Calu3 (cell line): ENCODE measurements at regions not wholly inside any gene's neighbourhood (a gene's known extent, or its start where the extent isn't known, plus 50 kb on each side); places are given as distances from the start of the nearest gene placed in this dataset.

Source experiments
- BruUV-seq: library from RNA; stranded (reverse); fragments of 400-500 nt; replicated peaks from 2 replicates; lab custom pipeline; 2021; lab: Mats Ljungman, UMichigan
- CTCF ChIA-PET: fragments of 300-600 bp; sonication (Branson Sonifier 250); formaldehyde crosslinking; loops from one replicate; lab custom pipeline; 2022; ENCODE audit warnings: antibody characterized with exemption; lab: Charles Lee
- DNase-seq: peaks from one replicate; pipeline ENCODE4 v3.0.0; 2022
- H3K27ac Mint-ChIP-seq: one replicate; pipeline ENCODE4 v1.8.0; 2022; ENCODE audit warnings: mixed read lengths; ENCODE audit not compliant: unreplicated experiment
- H3K27me3 Mint-ChIP-seq: one replicate; pipeline ENCODE4 v1.8.0; 2022; ENCODE audit warnings: mixed read lengths; ENCODE audit not compliant: unreplicated experiment
- H3K36me3 Mint-ChIP-seq: one replicate; pipeline ENCODE4 v1.8.0; 2022; ENCODE audit warnings: mild to moderate bottlenecking, moderate library complexity, mixed read lengths; ENCODE audit not compliant: insufficient read depth, unreplicated experiment
- H3K4me1 Mint-ChIP-seq: one replicate; pipeline ENCODE4 v1.8.0; 2022; ENCODE audit warnings: mild to moderate bottlenecking, low read depth, mixed read lengths; ENCODE audit not compliant: unreplicated experiment
- H3K4me3 Mint-ChIP-seq: one replicate; pipeline ENCODE4 v1.8.0; 2022; ENCODE audit warnings: mild to moderate bottlenecking, low read depth, moderate library complexity, mixed read lengths; ENCODE audit not compliant: unreplicated experiment
- H3K9me3 Mint-ChIP-seq: one replicate; pipeline ENCODE4 v1.8.0; 2022; ENCODE audit warnings: low read depth, mixed read lengths; ENCODE audit not compliant: unreplicated experiment
- intact Hi-C: fragments of 100-400 bp; cut with micrococcal nuclease; formaldehyde crosslinking; loops from one replicate; pipeline ENCODE4 v1.10.0; 2022; ENCODE audit not compliant: unreplicated experiment
- TF ChIP-seq, protein P1 (sequence below): fragments of 200-600 bp; IDR thresholded peaks from one replicate; pipeline ENCODE4 v1.8.0; 2022; ENCODE audit warnings: antibody characterized with exemption; ENCODE audit not compliant: unreplicated experiment

- H3K9me3 Mint-ChIP-seq: no peaks in the 10 kb centered on the region
- no peak overlapping the region for H3K4me3 Mint-ChIP-seq
- intact Hi-C loops: no loop called here
- H3K27me3 Mint-ChIP-seq: no peaks in the 10 kb centered on the region
- CTCF ChIA-PET: no interaction called here
- BruUV-seq: no TSS peak
- H3K4me1 Mint-ChIP-seq: no peaks in the 10 kb centered on the region
- no peak for DNase-seq
- TF ChIP-seq, protein P1, sequence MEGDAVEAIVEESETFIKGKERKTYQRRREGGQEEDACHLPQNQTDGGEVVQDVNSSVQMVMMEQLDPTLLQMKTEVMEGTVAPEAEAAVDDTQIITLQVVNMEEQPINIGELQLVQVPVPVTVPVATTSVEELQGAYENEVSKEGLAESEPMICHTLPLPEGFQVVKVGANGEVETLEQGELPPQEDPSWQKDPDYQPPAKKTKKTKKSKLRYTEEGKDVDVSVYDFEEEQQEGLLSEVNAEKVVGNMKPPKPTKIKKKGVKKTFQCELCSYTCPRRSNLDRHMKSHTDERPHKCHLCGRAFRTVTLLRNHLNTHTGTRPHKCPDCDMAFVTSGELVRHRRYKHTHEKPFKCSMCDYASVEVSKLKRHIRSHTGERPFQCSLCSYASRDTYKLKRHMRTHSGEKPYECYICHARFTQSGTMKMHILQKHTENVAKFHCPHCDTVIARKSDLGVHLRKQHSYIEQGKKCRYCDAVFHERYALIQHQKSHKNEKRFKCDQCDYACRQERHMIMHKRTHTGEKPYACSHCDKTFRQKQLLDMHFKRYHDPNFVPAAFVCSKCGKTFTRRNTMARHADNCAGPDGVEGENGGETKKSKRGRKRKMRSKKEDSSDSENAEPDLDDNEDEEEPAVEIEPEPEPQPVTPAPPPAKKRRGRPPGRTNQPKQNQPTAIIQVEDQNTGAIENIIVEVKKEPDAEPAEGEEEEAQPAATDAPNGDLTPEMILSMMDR: no peak
- H3K27ac Mint-ChIP-seq: no peak overlapping the region
- H3K36me3 Mint-ChIP-seq: no peaks in the 10 kb centered on the region
These were observed 291.2 kb downstream of the TEX29 start for GRCh38 chr13:111611651-111612050.

DNA sequence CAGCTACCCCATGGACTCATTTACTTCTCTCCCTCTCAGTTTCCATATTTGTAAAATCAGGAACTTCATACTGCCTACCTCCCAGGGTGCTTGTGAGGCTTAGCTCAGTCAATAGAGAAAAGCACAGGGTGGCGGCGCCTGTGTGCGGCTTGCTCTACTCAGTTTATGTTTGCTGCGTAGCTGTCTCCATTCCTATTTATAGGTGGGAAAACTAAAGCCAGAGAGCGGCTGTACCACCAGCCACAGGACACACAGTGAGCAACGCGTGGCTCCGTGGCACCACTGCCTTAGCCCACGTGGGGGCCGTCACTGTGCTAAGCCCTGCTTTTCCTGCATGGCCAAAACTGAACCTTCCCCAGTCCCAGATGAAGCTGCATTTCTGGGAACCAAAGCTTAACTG is 292.4 kb downstream of the TEX29 start:
- Mint-ChIP-seq H3K4me1 (no peaks in the 10 kb centered on the region), H3K4me3 (no peak overlapping the region), H3K27ac (no peak overlapping the region), H3K27me3 (no peaks in the 10 kb centered on the region), H3K9me3 (no peaks in the 10 kb centered on the region), H3K36me3 (no peaks in the 10 kb centered on the region)
- intact Hi-C loops: no loop called here
- TF ChIP-seq, protein P1: no peak
- no peak for DNase-seq
- CTCF ChIA-PET: no interaction called here
- BruUV-seq: no TSS peak

- no peaks in the 10 kb centered on the region for H3K4me1 Mint-ChIP-seq
- no peak for DNase-seq
- TF ChIP-seq, protein P1: no peak
- no peaks in the 10 kb centered on the region for H3K27me3 Mint-ChIP-seq
- intact Hi-C loops: no loop called here
- H3K4me3 Mint-ChIP-seq: no peak overlapping the region
- H3K27ac Mint-ChIP-seq: no peak overlapping the region
- no peaks in the 10 kb centered on the region for H3K36me3 Mint-ChIP-seq
- no TSS peak for BruUV-seq
- CTCF ChIA-PET: no interaction called here
- peaks cover 2% of the 10 kb centered on the region for H3K9me3 Mint-ChIP-seq
These were observed 293.6 kb downstream of the TEX29 start for GRCh38 chr13:111614009-111614408.

DNA sequence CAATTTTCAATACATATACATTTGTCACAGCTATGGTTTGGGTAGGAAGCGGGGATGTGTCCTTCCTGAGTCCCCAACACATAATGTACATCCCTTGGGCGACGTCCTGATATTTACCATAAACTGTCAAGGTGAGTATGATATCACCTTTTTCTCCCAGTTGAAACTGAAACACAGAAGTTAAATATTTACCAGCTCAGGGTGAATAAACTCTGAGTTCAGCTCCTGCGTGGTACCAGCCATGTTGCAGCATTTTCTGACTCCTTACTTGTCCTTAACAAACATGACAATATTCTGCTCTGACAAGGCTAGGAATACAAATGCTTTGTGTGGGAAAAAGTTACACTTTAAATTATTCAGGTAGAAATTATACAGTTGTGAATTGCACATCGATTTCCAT is 294.2 kb downstream of the TEX29 start:
- DNase-seq: no peak
- intact Hi-C loops: no loop called here
- no peaks in the 10 kb centered on the region for H3K36me3 Mint-ChIP-seq
- H3K27ac Mint-ChIP-seq: no peak overlapping the region
- TF ChIP-seq, protein P1: no peak
- H3K27me3 Mint-ChIP-seq: no peaks in the 10 kb centered on the region
- no peaks in the 10 kb centered on the region for H3K4me1 Mint-ChIP-seq
- no peak overlapping the region for H3K4me3 Mint-ChIP-seq
- BruUV-seq: no TSS peak
- peaks cover 2% of the 10 kb centered on the region for H3K9me3 Mint-ChIP-seq
- CTCF ChIA-PET: no interaction called here
